ENCODE measurements at regions not wholly inside any gene's neighbourhood (a gene's known extent, or its start where the extent isn't known, plus 50 kb on each side); places are given as distances from the start of the nearest gene placed in this dataset.

GRCh38 chr6:110526726-110527125, 50.3 kb upstream of the SLC22A16 start:
- Histone ChIP-seq H3K27ac (no peak overlapping the region), H3K36me3 (no peaks in the 10 kb centered on the region), H3K27me3 (no peaks in the 10 kb centered on the region), H3K4me1 (peaks cover 0 to 9% (median 0%) of the 10 kb centered on the region in 4 donors), H3K4me3 (no peak overlapping the region), H3K9me3 (no peaks in the 10 kb centered on the region)
- intact Hi-C loops (cut with DNase I; ENCODE audit: low total_unique reads) = loop anchor here (10.0 kb wide), 1 partner anchor 428 kb away; the partner anchor contains the start of gene GTF3C6
- no peak for DNase-seq
- in situ Hi-C loops (cut with MboI; ENCODE audit: low pct_ligation_motif_present in 1 of 4, low pct_unique_long_range_greater_than_20kb in 1 of 4, low sequenced_read_pairs in 3 of 4) = loop anchor here in 1 of 4 donors (25.0 kb wide), 2 partner anchors 411 to 686 kb away; no protein-coding TSS in a partner anchor
- TF ChIP-seq POLR2AphosphoS5 (IDR thresholded peaks at IDR 0.05) = no peak
- no peak for TF ChIP-seq CTCF (IDR thresholded peaks at IDR 0.05)
- TF ChIP-seq EP300 (IDR thresholded peaks at IDR 0.05; ENCODE audit: low read depth) = no peak
- no peak for TF ChIP-seq POLR2A (IDR thresholded peaks at IDR 0.05)
- 60 to 74% methylated on average over 2 to 3 of the region's 3 CpGs for WGBS, 2 donors (ENCODE audit: low coverage in 1 of 2)

Data from transverse colon (tissue), 4 donors.